ENCODE measurements at regions not wholly inside any gene's neighbourhood (a gene's known extent, or its start where the extent isn't known, plus 50 kb on each side); places are given as distances from the start of the nearest gene placed in this dataset.
A peak's percentile ranks its signal among the peaks of the same experiment; 100 is the strongest.

GRCh38 chr21:14863745-14864210 is 201.0 kb downstream of the NRIP1 start:
- no peaks in the 10 kb centered on the region for H3K79me2 ChIP-seq (ENCODE audit: insufficient read depth, low read depth)
- no peaks in the 10 kb centered on the region for H3K27me3 ChIP-seq (ENCODE audit: insufficient read depth, low read depth)
- no peaks in the 10 kb centered on the region for H3K4me1 ChIP-seq (ENCODE audit: low read depth, poor library complexity, severe bottlenecking)
- no peak overlapping the region for H3K9ac ChIP-seq
- H2AFZ ChIP-seq (ENCODE audit: low read depth): no peak overlapping the region
- no peaks in the 10 kb centered on the region for H4K20me1 ChIP-seq (ENCODE audit: insufficient read depth)
- no peak overlapping the region for H3K27ac ChIP-seq
- H3K36me3 ChIP-seq (ENCODE audit: insufficient read depth): no peaks in the 10 kb centered on the region
- no peak overlapping the region for H3K4me3 ChIP-seq (IDR thresholded peaks at IDR 0.05; ENCODE audit: insufficient read depth, low read depth, low read length)
- no peak overlapping the region for H3K4me2 ChIP-seq
- no peak for TF ChIP-seq CTCF (conservative IDR thresholded peaks at IDR 0.05; ENCODE audit: low read depth, low read length)

- Histone ChIP-seq H3K79me2 (ENCODE audit: insufficient read depth, low read depth) (no peaks in the 10 kb centered on the region), H2AFZ (ENCODE audit: low read depth) (no peak overlapping the region), H3K36me3 (ENCODE audit: insufficient read depth) (no peaks in the 10 kb centered on the region), H3K27ac (no peak overlapping the region), H3K9ac (no peak overlapping the region), H3K27me3 (ENCODE audit: insufficient read depth, low read depth) (no peaks in the 10 kb centered on the region), H3K4me1 (ENCODE audit: low read depth, poor library complexity, severe bottlenecking) (no peaks in the 10 kb centered on the region), H3K4me3 (IDR thresholded peaks at IDR 0.05; ENCODE audit: insufficient read depth, low read depth, low read length) (no peak overlapping the region), H3K4me2 (no peak overlapping the region), H4K20me1 (ENCODE audit: insufficient read depth) (no peaks in the 10 kb centered on the region)
- peak; percentile 79 for TF ChIP-seq CTCF (conservative IDR thresholded peaks at IDR 0.05; ENCODE audit: low read depth, low read length)
These were observed 201.7 kb downstream of the NRIP1 start for GRCh38 chr21:14862794-14863720.

- Histone ChIP-seq H3K27ac (no peak overlapping the region), H3K79me2 (ENCODE audit: insufficient read depth, low read depth) (no peaks in the 10 kb centered on the region), H3K4me2 (no peak overlapping the region), H3K36me3 (ENCODE audit: insufficient read depth) (no peaks in the 10 kb centered on the region), H2AFZ (ENCODE audit: low read depth) (no peak overlapping the region), H3K4me1 (ENCODE audit: low read depth, poor library complexity, severe bottlenecking) (no peaks in the 10 kb centered on the region), H3K4me3 (IDR thresholded peaks at IDR 0.05; ENCODE audit: insufficient read depth, low read depth, low read length) (no peak overlapping the region), H4K20me1 (ENCODE audit: insufficient read depth) (no peaks in the 10 kb centered on the region), H3K9ac (no peak overlapping the region), H3K27me3 (ENCODE audit: insufficient read depth, low read depth) (no peaks in the 10 kb centered on the region)
- TF ChIP-seq CTCF (conservative IDR thresholded peaks at IDR 0.05; ENCODE audit: low read depth, low read length): no peak
These were observed 206.5 kb downstream of the NRIP1 start for GRCh38 chr21:14858311-14858710.

- H3K4me3 ChIP-seq (IDR thresholded peaks at IDR 0.05; ENCODE audit: insufficient read depth, low read depth, low read length): no peak overlapping the region
- no peak overlapping the region for H2AFZ ChIP-seq (ENCODE audit: low read depth)
- TF ChIP-seq CTCF (conservative IDR thresholded peaks at IDR 0.05; ENCODE audit: low read depth, low read length): no peak
- no peaks in the 10 kb centered on the region for H3K36me3 ChIP-seq (ENCODE audit: insufficient read depth)
- H3K4me2 ChIP-seq: no peak overlapping the region
- H3K27ac ChIP-seq: no peak overlapping the region
- no peaks in the 10 kb centered on the region for H4K20me1 ChIP-seq (ENCODE audit: insufficient read depth)
- no peaks in the 10 kb centered on the region for H3K4me1 ChIP-seq (ENCODE audit: low read depth, poor library complexity, severe bottlenecking)
- no peaks in the 10 kb centered on the region for H3K27me3 ChIP-seq (ENCODE audit: insufficient read depth, low read depth)
- no peak overlapping the region for H3K9ac ChIP-seq
- H3K79me2 ChIP-seq (ENCODE audit: insufficient read depth, low read depth): no peaks in the 10 kb centered on the region
These were observed 207.3 kb downstream of the NRIP1 start for GRCh38 chr21:14857529-14857928.
